Liver (tissue), 3 donors: ENCODE measurements at regions not wholly inside any gene's neighbourhood (a gene's known extent, or its start where the extent isn't known, plus 50 kb on each side); places are given as distances from the start of the nearest gene placed in this dataset.

ENCODE experiments used
- GABPA ChIP-seq, 2 donors: IDR thresholded peaks in 1 of 2; conservative IDR thresholded peaks in 1 of 2; 2 replicates each; pipeline ENCODE4 v1.6.1; 2016; ENCODE audit warnings: antibody characterized with exemption in 2 of 2, mild to moderate bottlenecking in 1 of 2, moderate library complexity in 1 of 2
- RAD21 ChIP-seq, 2 donors: IDR thresholded peaks; 2 replicates each; pipeline ENCODE4 v1.6.1; 2016; ENCODE audit warnings: antibody characterized with exemption in 2 of 2, mild to moderate bottlenecking in 2 of 2
- SP1 ChIP-seq: IDR thresholded peaks from 2 replicates; pipeline ENCODE4 v1.6.1; 2018; ENCODE audit warnings: antibody characterized with exemption, mild to moderate bottlenecking
- YY1 ChIP-seq: IDR thresholded peaks from 2 replicates; pipeline ENCODE4 v1.6.1; 2016; ENCODE audit warnings: antibody characterized with exemption, mild to moderate bottlenecking
- TF ChIP-seq, protein P1 (sequence below): fragments of 150-350 bp; IDR thresholded peaks from 2 replicates; pipeline ENCODE4 v1.5.1; 2017; ENCODE audit warnings: improper control_type of control experiment, low read depth, low read length; ENCODE audit not compliant: missing input control
- TF ChIP-seq, protein P2 (sequence below): IDR thresholded peaks from 2 replicates; pipeline ENCODE4 v1.6.1; 2016; ENCODE audit warnings: antibody characterized with exemption
- TF ChIP-seq, protein P3 (sequence below): IDR thresholded peaks from 2 replicates; pipeline ENCODE4 v1.6.1; 2016; ENCODE audit warnings: antibody characterized with exemption
- donor health status: healthy.
- donor health status: healthy.

DNA sequence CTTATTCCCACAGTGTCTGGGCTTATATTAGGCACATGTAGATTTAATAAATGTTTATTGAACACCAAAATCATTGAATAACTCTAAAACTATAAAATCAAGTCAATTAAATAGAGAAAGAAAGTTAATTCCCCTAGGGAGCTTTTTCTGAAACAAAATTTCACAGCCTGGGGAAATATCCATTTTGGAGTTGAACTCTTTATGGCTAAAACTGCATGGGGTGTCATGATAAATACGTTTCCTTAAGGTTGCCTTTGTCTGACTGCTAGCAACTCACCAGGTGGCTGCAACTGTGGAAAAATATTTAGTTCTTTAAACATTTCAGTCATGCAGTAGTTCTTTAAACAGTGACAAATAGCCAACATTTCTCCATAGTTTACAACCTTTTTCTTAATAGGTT is 496.1 kb downstream of the LRRIQ3 start:
- TF ChIP-seq, protein P1, sequence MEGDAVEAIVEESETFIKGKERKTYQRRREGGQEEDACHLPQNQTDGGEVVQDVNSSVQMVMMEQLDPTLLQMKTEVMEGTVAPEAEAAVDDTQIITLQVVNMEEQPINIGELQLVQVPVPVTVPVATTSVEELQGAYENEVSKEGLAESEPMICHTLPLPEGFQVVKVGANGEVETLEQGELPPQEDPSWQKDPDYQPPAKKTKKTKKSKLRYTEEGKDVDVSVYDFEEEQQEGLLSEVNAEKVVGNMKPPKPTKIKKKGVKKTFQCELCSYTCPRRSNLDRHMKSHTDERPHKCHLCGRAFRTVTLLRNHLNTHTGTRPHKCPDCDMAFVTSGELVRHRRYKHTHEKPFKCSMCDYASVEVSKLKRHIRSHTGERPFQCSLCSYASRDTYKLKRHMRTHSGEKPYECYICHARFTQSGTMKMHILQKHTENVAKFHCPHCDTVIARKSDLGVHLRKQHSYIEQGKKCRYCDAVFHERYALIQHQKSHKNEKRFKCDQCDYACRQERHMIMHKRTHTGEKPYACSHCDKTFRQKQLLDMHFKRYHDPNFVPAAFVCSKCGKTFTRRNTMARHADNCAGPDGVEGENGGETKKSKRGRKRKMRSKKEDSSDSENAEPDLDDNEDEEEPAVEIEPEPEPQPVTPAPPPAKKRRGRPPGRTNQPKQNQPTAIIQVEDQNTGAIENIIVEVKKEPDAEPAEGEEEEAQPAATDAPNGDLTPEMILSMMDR, result no peak
- TF ChIP-seq YY1, result no peak
- TF ChIP-seq, protein P2, sequence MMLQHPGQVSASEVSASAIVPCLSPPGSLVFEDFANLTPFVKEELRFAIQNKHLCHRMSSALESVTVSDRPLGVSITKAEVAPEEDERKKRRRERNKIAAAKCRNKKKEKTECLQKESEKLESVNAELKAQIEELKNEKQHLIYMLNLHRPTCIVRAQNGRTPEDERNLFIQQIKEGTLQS, result no peak
- TF ChIP-seq RAD21 (IDR thresholded peaks at IDR 0.05), result no peak
- TF ChIP-seq, protein P3, sequence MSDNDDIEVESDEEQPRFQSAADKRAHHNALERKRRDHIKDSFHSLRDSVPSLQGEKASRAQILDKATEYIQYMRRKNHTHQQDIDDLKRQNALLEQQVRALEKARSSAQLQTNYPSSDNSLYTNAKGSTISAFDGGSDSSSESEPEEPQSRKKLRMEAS, result no peak
- TF ChIP-seq SP1, result no peak
- no peak for TF ChIP-seq GABPA (IDR thresholded peaks at IDR 0.05 in 1 of 2, conservative IDR thresholded peaks at IDR 0.05 in 1 of 2)
